SK-N-SH (cell line): ENCODE measurements at regions not wholly inside any gene's neighbourhood (a gene's known extent, or its start where the extent isn't known, plus 50 kb on each side); places are given as distances from the start of the nearest gene placed in this dataset.

Experiments
- GATA2 ChIP-seq: sonication (generic); formaldehyde crosslinking; IDR thresholded peaks from 2 replicates; pipeline ENCODE4 v1.5.0; 2020; ENCODE audit warnings: mild to moderate bottlenecking, missing genetic modification reagents
- TF ChIP-seq, protein P1 (sequence below): fragments of 200-600 bp; sonication (generic); IDR thresholded peaks from 2 replicates; pipeline ENCODE4 v1.6.1; 2017; ENCODE audit warnings: antibody characterized with exemption, mild to moderate bottlenecking, moderate library complexity

DNA sequence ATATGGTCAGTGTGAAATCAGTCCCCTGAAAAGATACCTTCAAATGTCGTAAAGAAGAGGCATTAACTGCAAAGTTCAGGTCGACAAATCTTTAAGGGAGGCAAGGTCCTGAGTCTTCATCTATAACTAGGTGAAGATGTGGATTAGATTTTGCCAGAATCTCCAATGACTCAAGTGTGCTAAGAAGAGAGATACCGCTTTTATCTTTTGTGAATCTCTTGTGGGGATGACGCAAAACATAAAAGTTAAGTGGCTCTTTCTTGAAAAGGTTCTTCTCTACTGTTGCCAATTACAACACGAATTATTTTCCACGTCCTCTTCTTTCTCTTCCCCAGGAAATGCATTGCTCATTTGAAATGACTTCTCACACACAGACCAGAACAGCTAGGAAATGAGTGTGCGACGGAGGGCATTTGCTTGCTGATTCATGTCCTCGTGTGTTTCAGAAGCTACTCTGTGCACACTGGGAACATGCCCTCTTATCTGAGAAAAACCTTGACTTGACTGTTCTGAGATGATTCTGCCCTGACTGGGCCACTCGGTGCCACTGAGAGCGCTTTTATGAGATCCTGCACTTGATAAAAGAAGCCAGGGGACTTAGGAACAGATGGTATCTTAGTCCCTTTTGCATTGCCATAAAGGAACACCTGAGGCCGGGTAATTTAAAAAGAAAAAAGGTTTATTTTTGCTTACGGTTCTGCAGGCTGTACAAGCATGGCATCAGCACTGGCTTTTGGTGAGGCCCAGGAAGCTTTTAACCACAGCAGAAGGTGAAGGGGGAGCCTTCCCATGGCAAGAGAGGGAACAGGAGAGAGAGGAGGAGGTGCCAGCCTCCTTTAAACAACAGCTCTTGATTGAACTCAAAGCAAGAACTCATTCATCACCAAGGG lies 169.5 kb upstream of the PFKP start:
- TF ChIP-seq, protein P1, sequence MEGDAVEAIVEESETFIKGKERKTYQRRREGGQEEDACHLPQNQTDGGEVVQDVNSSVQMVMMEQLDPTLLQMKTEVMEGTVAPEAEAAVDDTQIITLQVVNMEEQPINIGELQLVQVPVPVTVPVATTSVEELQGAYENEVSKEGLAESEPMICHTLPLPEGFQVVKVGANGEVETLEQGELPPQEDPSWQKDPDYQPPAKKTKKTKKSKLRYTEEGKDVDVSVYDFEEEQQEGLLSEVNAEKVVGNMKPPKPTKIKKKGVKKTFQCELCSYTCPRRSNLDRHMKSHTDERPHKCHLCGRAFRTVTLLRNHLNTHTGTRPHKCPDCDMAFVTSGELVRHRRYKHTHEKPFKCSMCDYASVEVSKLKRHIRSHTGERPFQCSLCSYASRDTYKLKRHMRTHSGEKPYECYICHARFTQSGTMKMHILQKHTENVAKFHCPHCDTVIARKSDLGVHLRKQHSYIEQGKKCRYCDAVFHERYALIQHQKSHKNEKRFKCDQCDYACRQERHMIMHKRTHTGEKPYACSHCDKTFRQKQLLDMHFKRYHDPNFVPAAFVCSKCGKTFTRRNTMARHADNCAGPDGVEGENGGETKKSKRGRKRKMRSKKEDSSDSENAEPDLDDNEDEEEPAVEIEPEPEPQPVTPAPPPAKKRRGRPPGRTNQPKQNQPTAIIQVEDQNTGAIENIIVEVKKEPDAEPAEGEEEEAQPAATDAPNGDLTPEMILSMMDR = no peak
- no peak for TF ChIP-seq GATA2
